Neuronal stem cell (in vitro differentiated cells): ENCODE measurements at regions not wholly inside any gene's neighbourhood (a gene's known extent, or its start where the extent isn't known, plus 50 kb on each side); places are given as distances from the start of the nearest gene placed in this dataset.
"Not testable (repeated sequence)": the region's sequence is repeated elsewhere in the genome, so short reads cannot be mapped to it uniquely, and the experiment has no call there.

Experiments
- DNase-seq: peaks from one replicate; pipeline ENCODE4 v3.0.0-alpha.2; 2013; ENCODE audit warnings: low spot score
- H2AFZ ChIP-seq: one replicate; pipeline ENCODE4 v1.6.1; 2013; ENCODE audit warnings: mild to moderate bottlenecking, low read length, inconsistent platforms
- H2AK5ac ChIP-seq: 2 replicates; pipeline ENCODE4 v1.6.1; 2013; ENCODE audit warnings: low read depth, mild to moderate bottlenecking, inconsistent platforms, low read length, moderate library complexity, mixed read lengths
- H2BK120ac ChIP-seq: 2 replicates; pipeline ENCODE4 v1.6.1; 2013; ENCODE audit warnings: low read depth, mild to moderate bottlenecking, inconsistent platforms, low read length, moderate library complexity, mixed read lengths
- H2BK12ac ChIP-seq: one replicate; pipeline ENCODE4 v1.6.1; 2013; ENCODE audit warnings: low read length, inconsistent platforms
- H2BK15ac ChIP-seq: 2 replicates; pipeline ENCODE4 v1.6.1; 2013; ENCODE audit warnings: mild to moderate bottlenecking, low read length, inconsistent platforms, mixed read lengths
- H2BK5ac ChIP-seq: one replicate; pipeline ENCODE4 v1.6.1; 2013; ENCODE audit warnings: inconsistent platforms, mild to moderate bottlenecking, low read length, moderate library complexity
- H3K14ac ChIP-seq: one replicate; pipeline ENCODE4 v1.6.1; 2013; ENCODE audit warnings: low read length, inconsistent platforms
- H3K18ac ChIP-seq: 2 replicates; pipeline ENCODE4 v1.6.1; 2013; ENCODE audit warnings: low read length, inconsistent platforms
- H3K23ac ChIP-seq: 2 replicates; pipeline ENCODE4 v1.6.1; 2013; ENCODE audit warnings: low read depth, mild to moderate bottlenecking, mixed read lengths, low read length, inconsistent platforms; ENCODE audit not compliant: poor library complexity
- H3K27ac ChIP-seq: replicated peaks from 3 replicates; pipeline ENCODE4 v1.5.1; 2013; ENCODE audit warnings: low read length, inconsistent platforms
- H3K27me3 ChIP-seq, 3 experiments: 2 replicates each; pipeline ENCODE4 v1.6.1; 2013; ENCODE audit warnings: low read length in 3 of 3, mild to moderate bottlenecking in 2 of 3, inconsistent platforms in 1 of 3, low read depth in 1 of 3, mixed read lengths in 1 of 3, moderate library complexity in 1 of 3; ENCODE audit not compliant: control insufficient read depth in 3 of 3, insufficient read depth in 3 of 3
- H3K36me3 ChIP-seq, 2 donors: replicated peaks in 1 of 2; 2 replicates each; pipeline ENCODE4 v1.6.1; 2013; ENCODE audit warnings: low read length in 2 of 2; ENCODE audit not compliant: control insufficient read depth in 2 of 2, insufficient read depth in 2 of 2
- H3K4ac ChIP-seq: 2 replicates; pipeline ENCODE4 v1.6.1; 2013; ENCODE audit warnings: inconsistent platforms, mild to moderate bottlenecking, low read length, moderate library complexity
- H3K4me1 ChIP-seq, 2 donors: 1 replicate in 1 of 2; 2 replicates in 1 of 2; pipeline ENCODE4 v1.6.1; 2013; ENCODE audit warnings: low read length in 2 of 2, low read depth in 1 of 2; ENCODE audit not compliant: control insufficient read depth in 2 of 2, insufficient read depth in 1 of 2
- H3K4me2 ChIP-seq: one replicate; pipeline ENCODE4 v1.6.1; 2013; ENCODE audit warnings: mild to moderate bottlenecking, low read length, inconsistent platforms; ENCODE audit not compliant: insufficient read depth, poor library complexity, severe bottlenecking
- H3K4me3 ChIP-seq, 2 donors: 2 replicates each; pipeline ENCODE4 v1.5.1; 2013; ENCODE audit warnings: low read length in 2 of 2, mild to moderate bottlenecking in 2 of 2, inconsistent platforms in 1 of 2, moderate library complexity in 1 of 2
- H3K79me1 ChIP-seq: one replicate; pipeline ENCODE4 v1.6.1; 2013; ENCODE audit warnings: low read depth, mild to moderate bottlenecking, inconsistent platforms, low read length, moderate library complexity
- H3K9ac ChIP-seq: one replicate; pipeline ENCODE4 v1.6.1; 2013; ENCODE audit warnings: mild to moderate bottlenecking, low read depth, low read length, inconsistent platforms; ENCODE audit not compliant: poor library complexity
- H3K9me3 ChIP-seq, 2 donors: replicated peaks in 1 of 2; 2 replicates each; pipeline versions ENCODE3 to v1.6.1; 2013; ENCODE audit warnings: low read length in 2 of 2, mild to moderate bottlenecking in 2 of 2, inconsistent platforms in 1 of 2, low read depth in 1 of 2, mixed read lengths in 1 of 2, moderate library complexity in 1 of 2; ENCODE audit not compliant: control insufficient read depth in 2 of 2, insufficient read depth in 1 of 2
- H4K8ac ChIP-seq: one replicate; pipeline ENCODE4 v1.6.1; 2013; ENCODE audit warnings: low read depth, mild to moderate bottlenecking, inconsistent platforms, low read length, moderate library complexity
- H4K91ac ChIP-seq: one replicate; pipeline ENCODE4 v1.6.1; 2013; ENCODE audit warnings: low read length, low read depth, mild to moderate bottlenecking, inconsistent platforms; ENCODE audit not compliant: poor library complexity
- WGBS, 2 donors: extraction: QIAGEN DNeasy Blood & Tissue Kit; methylation state at CpG; one replicate each; pipeline ENCODE4 v1.1.7; 2013; ENCODE audit warnings: missing lambda C conversion rate in 2 of 2, mixed read lengths in 1 of 2; ENCODE audit not compliant: insufficient read length in 2 of 2, insufficient replicate concordance in 1 of 2; ENCODE audit errors: extremely low coverage in 2 of 2; 5-methylcytosine and 5-hydroxymethylcytosine counted together

- no peaks in the 10 kb centered on the region for H3K36me3 ChIP-seq
- H2AFZ ChIP-seq, result no peak overlapping the region
- H3K4me2 ChIP-seq, result no peak overlapping the region
- no peaks in the 10 kb centered on the region for H3K79me1 ChIP-seq
- H4K8ac ChIP-seq, result no peak overlapping the region
- no CpG with 5 or more reads among the region's 4 CpGs for WGBS, 2 donors
- no peaks in the 10 kb centered on the region for H3K27me3 ChIP-seq
- no peak overlapping the region for H4K91ac ChIP-seq
- no peak overlapping the region for H2BK120ac ChIP-seq
- H3K9ac ChIP-seq, result no peak overlapping the region
- H3K14ac ChIP-seq, result no peak overlapping the region
- no peak overlapping the region for H3K4ac ChIP-seq
- H2BK12ac ChIP-seq, result no peak overlapping the region
- no peak overlapping the region for H3K27ac ChIP-seq
- H3K9me3 ChIP-seq, result no peaks in the 10 kb centered on the region
- no peak overlapping the region for H3K23ac ChIP-seq
- H3K18ac ChIP-seq, result no peak overlapping the region
- H3K4me1 ChIP-seq, result peaks cover 0 to 7% of the 10 kb centered on the region in 2 donors
- DNase-seq, result no peak
- no peak overlapping the region for H3K4me3 ChIP-seq
- H2AK5ac ChIP-seq, result no peak overlapping the region
- no peak overlapping the region for H2BK15ac ChIP-seq
- H2BK5ac ChIP-seq, result no peak overlapping the region
Observed at GRCh38 chr12:46537387-46537955, 164.9 kb upstream of the SLC38A2 start.

GRCh38 chr12:46536316-46536715 is 163.7 kb upstream of the SLC38A2 start:
- H3K23ac ChIP-seq, H2BK15ac ChIP-seq, H2BK12ac ChIP-seq, H2BK120ac ChIP-seq, H3K9ac ChIP-seq, H3K79me1 ChIP-seq, H3K27ac ChIP-seq, H2AK5ac ChIP-seq, H2AFZ ChIP-seq, H3K18ac ChIP-seq, H3K27me3 ChIP-seq, H2BK5ac ChIP-seq, H3K36me3 ChIP-seq, H3K4me2 ChIP-seq, H4K91ac ChIP-seq, H3K4me1 ChIP-seq, DNase-seq, H4K8ac ChIP-seq, H3K4me3 ChIP-seq, H3K4ac ChIP-seq, H3K14ac ChIP-seq, H3K9me3 ChIP-seq: not testable (repeated sequence)
- WGBS, 2 donors, result no CpG with 5 or more reads among the region's 3 CpGs

DNA sequence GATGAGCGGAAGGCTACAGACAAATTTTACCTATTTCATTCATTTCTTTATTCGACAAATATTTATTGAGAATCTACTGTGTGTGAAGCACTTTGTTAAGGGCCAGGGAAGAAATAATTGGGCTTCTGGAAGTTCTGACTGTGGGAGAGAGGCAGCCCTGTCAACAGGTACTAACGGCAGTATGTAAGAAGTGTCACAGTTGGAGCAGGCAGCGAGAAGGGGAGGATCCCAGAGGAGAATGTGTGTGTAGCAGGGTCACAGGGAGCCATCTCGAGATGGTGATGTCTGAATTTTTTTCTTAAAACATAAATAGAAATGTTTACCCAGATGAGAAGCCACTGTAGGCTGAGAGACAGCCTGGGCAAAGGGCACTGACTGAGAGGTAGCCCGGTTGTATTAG is 163.3 kb upstream of the SLC38A2 start:
- Histone ChIP-seq H2AFZ (no peak overlapping the region), H3K14ac (no peak overlapping the region), H3K27ac (no peak overlapping the region), H2BK15ac (no peak overlapping the region), H3K79me1 (no peaks in the 10 kb centered on the region), H3K4ac (no peak overlapping the region), H3K18ac (no peak overlapping the region), H3K36me3 (no peaks in the 10 kb centered on the region), H3K4me1 (peaks cover 0 to 10% of the 10 kb centered on the region in 2 donors), H3K9ac (no peak overlapping the region), H2BK120ac (no peak overlapping the region), H3K9me3 (no peaks in the 10 kb centered on the region), H4K91ac (no peak overlapping the region), H2BK5ac (no peak overlapping the region), H3K23ac (no peak overlapping the region), H3K27me3 (no peaks in the 10 kb centered on the region), H4K8ac (no peak overlapping the region), H3K4me3 (no peak overlapping the region), H2BK12ac (no peak overlapping the region), H2AK5ac (no peak overlapping the region), H3K4me2 (no peak overlapping the region)
- DNase-seq, result no peak
- WGBS, 2 donors, result no CpG with 5 or more reads among the region's 6 CpGs

GRCh38 chr12:46535376-46535775 is 162.8 kb upstream of the SLC38A2 start:
- no peak overlapping the region for H3K18ac ChIP-seq
- no peak overlapping the region for H2AFZ ChIP-seq
- H3K4me3 ChIP-seq, result no peak overlapping the region
- H2BK15ac ChIP-seq, result no peak overlapping the region
- no peaks in the 10 kb centered on the region for H3K36me3 ChIP-seq
- no peak overlapping the region for H2BK12ac ChIP-seq
- no peak overlapping the region for H3K14ac ChIP-seq
- WGBS, 2 donors, result no CpG with 5 or more reads among the region's 3 CpGs
- peaks cover 0 to 10% of the 10 kb centered on the region in 2 donors for H3K4me1 ChIP-seq
- no peaks in the 10 kb centered on the region for H3K9me3 ChIP-seq
- no peak overlapping the region for H4K91ac ChIP-seq
- no peak overlapping the region for H3K27ac ChIP-seq
- no peaks in the 10 kb centered on the region for H3K79me1 ChIP-seq
- H3K23ac ChIP-seq, result no peak overlapping the region
- H3K27me3 ChIP-seq, result no peaks in the 10 kb centered on the region
- DNase-seq, result no peak
- H2BK120ac ChIP-seq, result no peak overlapping the region
- no peak overlapping the region for H2AK5ac ChIP-seq
- H4K8ac ChIP-seq, result no peak overlapping the region
- H3K4ac ChIP-seq, result no peak overlapping the region
- no peak overlapping the region for H2BK5ac ChIP-seq
- H3K4me2 ChIP-seq, result no peak overlapping the region
- H3K9ac ChIP-seq, result no peak overlapping the region
